GM12878 (cell line): ENCODE measurements at regions not wholly inside any gene's neighbourhood (a gene's known extent, or its start where the extent isn't known, plus 50 kb on each side); places are given as distances from the start of the nearest gene placed in this dataset.

Experiments
- TF ChIP-seq, protein P1 (sequence below): IDR thresholded peaks from 2 replicates; pipeline ENCODE4 v1.6.1; 2011; ENCODE audit warnings: low read depth, mild to moderate bottlenecking, low read length, moderate library complexity, borderline replicate concordance; ENCODE audit errors: extremely low read depth
- TF ChIP-seq, protein P2 (sequence below), 3 experiments: IDR thresholded peaks in 2 of 3; conservative IDR thresholded peaks in 1 of 3; 2 replicates each; pipeline ENCODE4 v1.5.1; 2011; ENCODE audit warnings: low read depth in 3 of 3, low read length in 3 of 3, mild to moderate bottlenecking in 3 of 3, control low read depth in 2 of 3, moderate library complexity in 2 of 3, inconsistent platforms in 1 of 3, mixed read lengths in 1 of 3; ENCODE audit not compliant: control insufficient read depth in 2 of 3, insufficient read depth in 1 of 3; ENCODE audit errors: extremely low read depth in 1 of 3

DNA sequence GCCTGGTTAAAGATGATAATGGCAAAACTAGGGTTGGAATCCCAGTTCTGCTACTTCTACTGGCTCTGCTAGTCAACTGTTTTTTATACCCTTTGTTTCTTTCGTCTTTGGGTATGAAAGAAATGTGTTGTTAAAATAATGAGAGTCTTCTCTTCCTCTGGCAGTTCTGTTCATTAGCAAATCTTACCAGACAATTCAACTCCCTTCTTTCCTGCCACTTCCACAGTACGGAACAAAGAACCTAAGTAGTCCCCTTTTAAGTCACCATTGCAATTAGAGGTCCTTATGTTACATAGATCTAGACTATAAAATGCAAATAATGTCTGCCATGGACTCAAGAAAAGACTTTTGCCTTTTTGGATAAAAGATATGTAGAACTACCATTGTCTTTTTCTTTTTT is 134.1 kb downstream of the RND3 start:
- TF ChIP-seq, protein P1, sequence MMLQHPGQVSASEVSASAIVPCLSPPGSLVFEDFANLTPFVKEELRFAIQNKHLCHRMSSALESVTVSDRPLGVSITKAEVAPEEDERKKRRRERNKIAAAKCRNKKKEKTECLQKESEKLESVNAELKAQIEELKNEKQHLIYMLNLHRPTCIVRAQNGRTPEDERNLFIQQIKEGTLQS = no peak
- TF ChIP-seq, protein P2, sequence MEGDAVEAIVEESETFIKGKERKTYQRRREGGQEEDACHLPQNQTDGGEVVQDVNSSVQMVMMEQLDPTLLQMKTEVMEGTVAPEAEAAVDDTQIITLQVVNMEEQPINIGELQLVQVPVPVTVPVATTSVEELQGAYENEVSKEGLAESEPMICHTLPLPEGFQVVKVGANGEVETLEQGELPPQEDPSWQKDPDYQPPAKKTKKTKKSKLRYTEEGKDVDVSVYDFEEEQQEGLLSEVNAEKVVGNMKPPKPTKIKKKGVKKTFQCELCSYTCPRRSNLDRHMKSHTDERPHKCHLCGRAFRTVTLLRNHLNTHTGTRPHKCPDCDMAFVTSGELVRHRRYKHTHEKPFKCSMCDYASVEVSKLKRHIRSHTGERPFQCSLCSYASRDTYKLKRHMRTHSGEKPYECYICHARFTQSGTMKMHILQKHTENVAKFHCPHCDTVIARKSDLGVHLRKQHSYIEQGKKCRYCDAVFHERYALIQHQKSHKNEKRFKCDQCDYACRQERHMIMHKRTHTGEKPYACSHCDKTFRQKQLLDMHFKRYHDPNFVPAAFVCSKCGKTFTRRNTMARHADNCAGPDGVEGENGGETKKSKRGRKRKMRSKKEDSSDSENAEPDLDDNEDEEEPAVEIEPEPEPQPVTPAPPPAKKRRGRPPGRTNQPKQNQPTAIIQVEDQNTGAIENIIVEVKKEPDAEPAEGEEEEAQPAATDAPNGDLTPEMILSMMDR (IDR thresholded peaks at IDR 0.05 in 2 of 3, conservative IDR thresholded peaks at IDR 0.05 in 1 of 3; ENCODE audit: control insufficient read depth in 2 of 3, extremely low read depth in 1 of 3, insufficient read depth in 1 of 3, low read depth in 3 of 3, low read length in 3 of 3) = no peak
